BLaER1 treated with 17β-estradiol and CSF1 and Interleukin-3, amounts not matched to agents 10 nM and 100 nM (cell line): ENCODE measurements at regions not wholly inside any gene's neighbourhood (a gene's known extent, or its start where the extent isn't known, plus 50 kb on each side); places are given as distances from the start of the nearest gene placed in this dataset.

Experiments
- H3K27ac ChIP-seq, 11 experiments: shearing (Covaris generic); formaldehyde crosslinking; 2 replicates each; pipeline ENCODE4 v1.8.1; 2022
- H3K27me3 ChIP-seq, 11 experiments: shearing (Covaris generic); formaldehyde crosslinking; 2 replicates each; pipeline ENCODE4 v1.8.1; 2022
- H3K36me3 ChIP-seq, 11 experiments: shearing (Covaris generic); formaldehyde crosslinking; 2 replicates each; pipeline ENCODE4 v1.8.1; 2022
- H3K4me1 ChIP-seq, 10 experiments: shearing (Covaris generic); formaldehyde crosslinking; 2 replicates each; pipeline ENCODE4 v1.8.1; 2022
- H3K4me2 ChIP-seq, 11 experiments: shearing (Covaris generic); formaldehyde crosslinking; 2 replicates each; pipeline ENCODE4 v1.8.1; 2022
- H3K4me3 ChIP-seq, 10 experiments: shearing (Covaris generic); formaldehyde crosslinking; 2 replicates each; pipeline ENCODE4 v1.8.1; 2022
- H3K9ac ChIP-seq, 11 experiments: shearing (Covaris generic); formaldehyde crosslinking; 2 replicates each; pipeline ENCODE4 v1.8.1; 2022
- H3K9me3 ChIP-seq, 11 experiments: shearing (Covaris generic); formaldehyde crosslinking; replicated peaks in 1 of 11; 2 replicates each; pipeline ENCODE4 v1.8.1; 2022
- H4K20me1 ChIP-seq, 11 experiments: shearing (Covaris generic); formaldehyde crosslinking; 2 replicates each; pipeline ENCODE4 v1.8.1; 2022
- Cebpa-rat ChIP-seq, 11 experiments: shearing (Covaris generic); IDR thresholded peaks; 2 replicates each; pipeline ENCODE4 v1.8.1; 2022

DNA sequence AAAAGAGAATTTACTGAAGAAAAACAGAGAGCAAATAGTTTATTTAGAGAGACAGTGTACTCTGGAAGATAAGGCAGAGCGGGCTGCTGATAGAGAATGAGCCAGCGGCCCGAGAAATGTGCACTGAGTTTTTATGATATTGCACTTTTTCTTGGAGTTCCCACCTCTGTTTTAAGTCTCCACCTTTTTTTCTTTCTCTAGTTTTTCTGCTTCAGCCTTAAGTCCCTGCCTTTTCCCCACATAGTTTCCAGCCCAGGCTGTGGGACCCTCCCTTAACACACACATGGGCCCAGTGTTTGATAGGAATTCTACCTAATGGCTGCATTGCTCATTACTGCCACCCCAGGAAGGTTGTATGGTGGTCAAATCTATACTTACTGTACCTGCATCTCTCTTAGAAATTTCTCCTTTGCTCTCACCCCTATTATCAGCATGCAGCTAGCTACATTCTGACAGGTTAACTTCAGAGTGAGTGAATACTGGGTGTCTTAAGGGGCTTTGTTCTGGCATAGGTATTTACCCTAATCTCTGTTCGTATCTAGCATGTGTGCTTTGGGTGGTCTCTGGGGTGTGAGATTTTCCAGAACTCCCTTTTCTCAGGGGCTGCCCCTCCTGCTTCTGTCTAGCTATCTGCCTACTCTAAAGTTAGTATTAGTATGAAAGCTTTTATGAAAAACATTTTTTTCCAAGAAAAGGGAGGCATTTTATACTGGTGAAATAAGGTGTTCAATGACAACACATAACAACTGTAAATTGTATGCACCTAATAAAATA is 127.3 kb upstream of the TOP3B start:
- H3K27ac ChIP-seq, result peak overlapping the region in 7 of 11 experiments; percentile 74 to 83 (median 79); a peak in 8 of 22 replicates
- no peaks in the 10 kb centered on the region for H3K27me3 ChIP-seq

DNA sequence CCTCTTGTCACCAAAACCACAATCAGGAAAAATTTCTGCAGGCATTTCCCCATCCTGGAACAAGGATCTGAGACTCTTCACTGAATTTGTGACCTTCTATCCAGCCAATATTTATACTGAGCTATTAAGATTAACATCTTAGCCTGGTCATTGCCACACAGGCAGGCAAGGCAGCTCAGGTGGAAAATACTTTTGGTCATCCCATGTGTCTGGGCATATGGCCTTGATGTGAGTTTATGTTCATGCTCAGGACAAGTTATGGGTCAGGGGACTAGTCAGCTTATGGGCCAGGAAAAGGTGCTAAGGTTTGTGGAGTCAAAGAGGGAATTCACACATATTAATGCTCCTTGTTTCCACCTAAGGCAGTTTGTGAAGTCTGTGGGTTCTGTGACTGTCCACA is 124.3 kb upstream of the TOP3B start:
- Histone ChIP-seq H3K4me1 (peaks cover 22 to 40% (median 36%) of the 10 kb centered on the region in 10 experiments), H3K27ac (no peak overlapping the region), H3K27me3 (no peaks in the 10 kb centered on the region), H3K9ac (no peak overlapping the region), H4K20me1 (no peaks in the 10 kb centered on the region), H3K36me3 (no peaks in the 10 kb centered on the region), H3K9me3 (no peaks in the 10 kb centered on the region), H3K4me3 (no peak overlapping the region), H3K4me2 (peak overlapping the region in 10 of 11 experiments; percentile 7 to 60 (median 48); a peak in 18 of 22 replicates)
- no peak for TF ChIP-seq Cebpa-rat (IDR thresholded peaks at IDR 0.05)

More for the DNA sequence above, 127.3 kb upstream of the TOP3B start:
- H4K20me1 ChIP-seq, result no peaks in the 10 kb centered on the region
- no peak for TF ChIP-seq Cebpa-rat (IDR thresholded peaks at IDR 0.05)
- no peak overlapping the region; a peak in 1 of 22 replicates for H3K9ac ChIP-seq
- H3K4me1 ChIP-seq, result peaks cover 22 to 52% (median 46%) of the 10 kb centered on the region in 10 experiments
- H3K4me2 ChIP-seq, result peak overlapping the region; percentile 56 to 89 (median 81)
- no peaks in the 10 kb centered on the region for H3K36me3 ChIP-seq
- no peaks in the 10 kb centered on the region for H3K9me3 ChIP-seq
- no peak overlapping the region for H3K4me3 ChIP-seq

DNA sequence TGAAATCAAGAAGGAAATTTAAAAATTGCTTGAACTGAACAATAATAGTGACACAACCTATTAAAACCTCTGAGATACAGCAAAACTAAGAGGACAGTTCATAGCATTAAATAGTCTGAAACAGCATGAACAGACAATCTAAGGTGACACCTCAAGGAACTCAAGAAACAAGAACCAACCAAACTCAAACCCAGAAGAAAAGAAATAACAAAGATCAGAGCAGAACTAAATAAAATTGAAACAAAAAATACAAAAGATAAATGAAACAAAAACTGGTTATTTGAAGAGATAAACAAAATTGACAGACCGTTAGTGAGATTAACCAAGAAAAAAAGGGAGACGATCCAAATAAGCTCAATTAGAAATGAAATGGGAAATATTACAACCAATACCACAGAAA is 122.8 kb upstream of the TOP3B start:
- Histone ChIP-seq H4K20me1 (no peaks in the 10 kb centered on the region), H3K4me2 (no peak overlapping the region), H3K9ac (no peak overlapping the region), H3K9me3 (peaks cover 0 to 7% (median 5%) of the 10 kb centered on the region in 11 experiments; a peak in 16 of 22 replicates), H3K27me3 (no peaks in the 10 kb centered on the region), H3K27ac (no peak overlapping the region), H3K4me3 (no peak overlapping the region), H3K4me1 (peaks cover 9 to 25% (median 21%) of the 10 kb centered on the region in 10 experiments), H3K36me3 (no peaks in the 10 kb centered on the region)
- TF ChIP-seq Cebpa-rat (IDR thresholded peaks at IDR 0.05), result no peak

DNA sequence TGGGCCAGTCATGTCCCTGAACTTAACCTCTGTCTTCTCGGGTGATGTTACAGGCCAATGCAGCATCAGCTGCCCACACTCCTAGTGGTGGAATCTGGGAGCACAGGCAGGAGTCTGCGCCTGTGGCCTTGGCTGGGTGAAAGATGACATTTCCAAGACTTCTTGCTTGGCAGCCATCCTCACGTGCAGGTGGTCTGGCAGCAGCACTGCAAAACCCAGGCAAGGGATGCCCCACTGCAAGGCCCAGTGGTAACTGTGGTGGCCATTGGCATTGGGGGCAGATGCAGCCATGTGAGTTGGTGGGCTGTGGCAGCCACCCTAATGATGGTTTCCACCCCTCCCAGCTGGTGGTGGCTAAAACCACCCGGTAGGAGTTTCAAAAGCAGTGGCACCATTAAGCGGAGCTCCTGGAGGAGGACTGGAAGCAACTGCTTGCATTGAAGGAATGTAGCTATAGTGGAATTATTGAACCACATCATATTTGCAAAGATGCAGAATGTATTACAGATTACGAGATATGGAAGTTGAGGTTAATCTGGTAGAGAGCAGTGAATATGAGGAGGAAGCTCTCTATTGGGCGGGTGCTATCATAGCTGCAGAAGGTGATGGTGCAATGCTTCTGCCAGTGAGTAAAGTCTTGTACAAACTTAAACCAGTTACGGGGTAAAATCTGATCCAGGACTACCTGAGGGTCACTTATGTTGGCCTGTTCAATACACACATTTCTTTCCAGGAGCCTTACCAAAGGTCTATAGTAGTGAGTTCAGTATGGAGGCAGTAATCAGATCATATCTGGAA is 120.7 kb upstream of the TOP3B start:
- Histone ChIP-seq H4K20me1 (no peaks in the 10 kb centered on the region), H3K36me3 (no peaks in the 10 kb centered on the region), H3K4me3 (no peak overlapping the region), H3K27me3 (no peaks in the 10 kb centered on the region), H3K9me3 (peaks cover 16 to 28% (median 25%) of the 10 kb centered on the region in 11 experiments), H3K27ac (no peak overlapping the region), H3K4me2 (no peak overlapping the region), H3K9ac (no peak overlapping the region), H3K4me1 (peaks cover 3 to 33% (median 27%) of the 10 kb centered on the region in 10 experiments; a peak in 18 of 20 replicates)
- no peak for TF ChIP-seq Cebpa-rat (IDR thresholded peaks at IDR 0.05)

DNA sequence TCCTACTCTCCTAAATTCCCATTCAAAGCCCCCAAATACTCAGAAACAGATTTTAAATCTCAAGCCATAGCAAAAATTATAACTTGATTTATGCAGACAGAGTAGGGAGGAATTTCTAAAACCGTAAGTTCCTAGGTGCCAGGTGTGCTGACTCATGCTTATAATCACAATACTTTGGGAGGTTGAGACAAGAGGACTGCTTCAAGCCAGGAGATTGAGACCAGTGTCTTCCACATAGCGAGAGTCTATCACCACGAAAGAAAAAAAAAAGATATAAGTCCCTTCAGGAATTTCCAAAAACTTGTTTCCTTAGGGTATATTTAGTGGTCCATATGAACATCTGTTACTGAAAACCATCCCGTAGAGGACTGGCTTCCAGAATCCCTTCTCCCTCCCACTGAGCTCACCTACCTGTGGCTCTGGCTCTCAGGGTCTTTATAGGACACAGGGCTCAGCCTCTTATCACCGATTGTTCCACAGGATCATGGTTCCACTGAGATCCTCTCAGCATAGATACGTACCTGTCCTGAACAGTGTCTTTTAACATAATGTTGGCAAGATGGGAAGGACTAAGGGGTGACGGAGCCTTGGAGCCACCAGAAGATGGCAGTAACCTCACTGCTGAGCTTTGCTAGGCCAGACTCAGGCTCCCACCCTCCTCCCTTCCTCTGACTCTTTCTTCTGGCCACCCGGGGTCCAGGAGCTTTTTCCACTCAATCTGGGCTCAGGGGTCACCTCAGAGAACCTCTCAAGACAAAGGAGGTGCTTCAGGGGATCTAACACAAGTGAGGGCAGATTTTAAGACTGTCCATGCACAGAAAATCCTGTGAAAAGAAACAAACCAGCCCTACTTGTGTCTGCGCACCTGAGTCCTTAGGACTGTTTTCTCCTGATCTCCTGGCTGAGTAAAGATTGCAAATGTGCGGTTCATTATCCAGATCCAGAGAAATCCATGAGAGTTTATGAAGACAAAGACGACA is 117.5 kb upstream of the TOP3B start:
- Histone ChIP-seq H3K4me2 (peak overlapping the region in 1 of 11 experiments; percentile 57; a peak in 1 of 22 replicates), H3K9ac (no peak overlapping the region), H3K9me3 (peaks cover 38 to 59% (median 50%) of the 10 kb centered on the region in 11 experiments), H3K36me3 (no peaks in the 10 kb centered on the region), H3K27ac (no peak overlapping the region), H4K20me1 (no peaks in the 10 kb centered on the region), H3K27me3 (no peaks in the 10 kb centered on the region), H3K4me3 (no peak overlapping the region), H3K4me1 (peaks cover 0 to 27% (median 19%) of the 10 kb centered on the region in 10 experiments; a peak in 18 of 20 replicates)
- no peak for TF ChIP-seq Cebpa-rat (IDR thresholded peaks at IDR 0.05)

DNA sequence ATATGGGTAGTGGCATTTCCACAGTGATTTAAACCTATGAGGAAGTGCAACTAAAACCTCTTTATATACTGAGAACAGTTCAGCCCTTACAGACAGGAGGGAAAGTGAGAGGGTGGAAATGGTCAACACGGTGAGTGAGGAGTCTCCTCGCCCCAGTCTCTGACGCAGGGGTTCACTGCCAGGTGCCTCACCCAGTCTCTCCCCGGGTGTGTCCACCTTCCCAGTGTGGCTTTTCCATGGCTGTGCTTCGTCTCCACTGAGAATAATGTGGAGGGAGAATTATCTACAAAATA is 116.6 kb upstream of the TOP3B start:
- Histone ChIP-seq H3K9me3 (peaks cover 40 to 63% (median 53%) of the 10 kb centered on the region in 11 experiments), H3K27me3 (no peaks in the 10 kb centered on the region), H4K20me1 (no peaks in the 10 kb centered on the region), H3K4me1 (peaks cover 0 to 27% (median 19%) of the 10 kb centered on the region in 10 experiments; a peak in 18 of 20 replicates), H3K9ac (peak overlapping the region in 1 of 11 experiments; percentile 1; a peak in 2 of 22 replicates), H3K4me3 (peak overlapping the region in 2 of 10 experiments; percentile 1 to 28; a peak in 2 of 20 replicates), H3K36me3 (no peaks in the 10 kb centered on the region), H3K27ac (peak overlapping the region in 4 of 11 experiments; percentile 2 to 60 (median 48); a peak in 7 of 22 replicates), H3K4me2 (peak overlapping the region; percentile 8 to 76 (median 57); a peak in 18 of 22 replicates)
- TF ChIP-seq Cebpa-rat (IDR thresholded peaks at IDR 0.05), result no peak

DNA sequence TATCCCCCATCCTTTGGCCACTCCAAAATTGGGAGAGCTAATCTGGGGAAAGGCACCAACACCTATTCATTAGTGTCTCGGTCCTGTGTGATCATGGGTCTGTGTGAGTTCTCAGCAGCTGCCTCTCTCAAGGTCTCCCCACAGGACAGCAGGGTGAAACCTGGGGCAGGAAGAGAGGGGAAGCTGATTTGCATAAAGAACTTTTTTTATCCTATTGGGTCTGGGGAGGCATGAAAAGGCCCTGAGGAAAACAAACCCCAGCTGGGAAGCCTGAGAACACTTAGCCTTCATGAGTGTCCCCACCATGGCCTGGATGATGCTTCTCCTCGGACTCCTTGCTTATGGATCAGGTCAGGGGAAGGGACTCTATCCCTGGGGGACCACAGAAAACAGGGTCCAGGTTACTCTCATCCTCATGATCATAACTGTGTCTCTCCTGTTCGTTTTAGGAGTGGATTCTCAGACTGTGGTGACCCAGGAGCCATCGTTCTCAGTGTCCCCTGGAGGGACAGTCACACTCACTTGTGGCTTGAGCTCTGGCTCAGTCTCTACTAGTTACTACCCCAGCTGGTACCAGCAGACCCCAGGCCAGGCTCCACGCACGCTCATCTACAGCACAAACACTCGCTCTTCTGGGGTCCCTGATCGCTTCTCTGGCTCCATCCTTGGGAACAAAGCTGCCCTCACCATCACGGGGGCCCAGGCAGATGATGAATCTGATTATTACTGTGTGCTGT is 116.0 kb upstream of the TOP3B start:
- Histone ChIP-seq H4K20me1 (no peaks in the 10 kb centered on the region), H3K36me3 (no peaks in the 10 kb centered on the region), H3K9me3 (peaks cover 40 to 63% (median 53%) of the 10 kb centered on the region in 11 experiments), H3K27me3 (no peaks in the 10 kb centered on the region), H3K4me3 (peak overlapping the region in 4 of 10 experiments; percentile 1 to 42 (median 16); a peak in 4 of 20 replicates), H3K4me2 (peak overlapping the region in 10 of 11 experiments; percentile 38 to 76 (median 56); a peak in 20 of 22 replicates), H3K4me1 (peaks cover 0 to 27% (median 19%) of the 10 kb centered on the region in 10 experiments; a peak in 18 of 20 replicates), H3K9ac (peak overlapping the region in 1 of 11 experiments; percentile 25; a peak in 2 of 22 replicates), H3K27ac (peak overlapping the region in 6 of 11 experiments; percentile 2 to 60 (median 40); a peak in 8 of 22 replicates)
- TF ChIP-seq Cebpa-rat (IDR thresholded peaks at IDR 0.05), result no peak
